ENCODE measurements at regions not wholly inside any gene's neighbourhood (a gene's known extent, or its start where the extent isn't known, plus 50 kb on each side); places are given as distances from the start of the nearest gene placed in this dataset.
A peak's percentile ranks its signal among the peaks of the same experiment; 100 is the strongest.

GRCh38 chr13:47646298-47646697 is 354.8 kb downstream of the SUCLA2 start:
- H3K27me3 ChIP-seq = no peaks in the 10 kb centered on the region
- no peak for DNase-seq
- H3K9me3 ChIP-seq (replicated peaks) = no peaks in the 10 kb centered on the region

GRCh38 chr13:47639738-47640447 is 361.2 kb downstream of the SUCLA2 start:
- DNase-seq = no peak
- H3K27ac ChIP-seq = no peak overlapping the region
- H3K27me3 ChIP-seq = no peaks in the 10 kb centered on the region
- H3K4me3 ChIP-seq = no peak overlapping the region
- no peaks in the 10 kb centered on the region for H3K36me3 ChIP-seq
- H3K9me3 ChIP-seq (replicated peaks) = no peaks in the 10 kb centered on the region
- H3K4me1 ChIP-seq = no peaks in the 10 kb centered on the region

More at GRCh38 chr13:47646298-47646697, 354.8 kb downstream of the SUCLA2 start:
- H3K27ac ChIP-seq = no peak overlapping the region
- H3K4me3 ChIP-seq = no peak overlapping the region
- no peaks in the 10 kb centered on the region for H3K4me1 ChIP-seq
- H3K36me3 ChIP-seq = no peaks in the 10 kb centered on the region

DNA sequence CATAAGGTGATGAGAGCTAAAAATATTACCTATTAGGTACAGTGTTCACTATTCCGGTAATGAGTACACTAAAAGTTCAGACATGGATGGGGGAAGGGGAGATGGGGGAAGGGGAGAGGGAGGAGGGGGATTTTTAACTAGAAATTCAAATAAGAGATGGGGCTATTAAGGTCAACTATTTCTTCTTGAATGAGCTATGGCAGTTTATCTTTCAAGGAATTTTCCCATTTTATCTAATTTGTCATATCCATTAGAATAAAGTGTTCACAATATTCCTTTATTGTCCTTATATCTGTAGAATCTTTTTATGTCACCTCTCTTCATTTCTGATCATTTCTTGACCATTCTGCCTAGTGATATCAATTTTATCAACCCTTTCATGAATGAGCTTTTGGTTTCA is 362.4 kb downstream of the SUCLA2 start:
- no peak overlapping the region for H3K4me3 ChIP-seq
- H3K9me3 ChIP-seq (replicated peaks) = no peaks in the 10 kb centered on the region
- H3K4me1 ChIP-seq = no peaks in the 10 kb centered on the region
- no peaks in the 10 kb centered on the region for H3K36me3 ChIP-seq
- DNase-seq = no peak
- no peaks in the 10 kb centered on the region for H3K27me3 ChIP-seq
- no peak overlapping the region for H3K27ac ChIP-seq

GRCh38 chr13:47632311-47632710 is 368.8 kb downstream of the SUCLA2 start:
- Histone ChIP-seq H3K4me1 (no peaks in the 10 kb centered on the region), H3K27me3 (no peaks in the 10 kb centered on the region), H3K27ac (no peak overlapping the region), H3K36me3 (no peaks in the 10 kb centered on the region), H3K9me3 (replicated peaks) (no peaks in the 10 kb centered on the region), H3K4me3 (no peak overlapping the region)
- DNase-seq = peak in 1 of 2 experiments; percentile 17

- H3K27ac ChIP-seq = no peak overlapping the region
- no peaks in the 10 kb centered on the region for H3K36me3 ChIP-seq
- H3K27me3 ChIP-seq = no peaks in the 10 kb centered on the region
- DNase-seq = no peak
- H3K4me1 ChIP-seq = no peaks in the 10 kb centered on the region
- no peak overlapping the region for H3K4me3 ChIP-seq
- H3K9me3 ChIP-seq (replicated peaks) = no peaks in the 10 kb centered on the region
Measured at GRCh38 chr13:47628666-47629065, 372.4 kb downstream of the SUCLA2 start.

DNA sequence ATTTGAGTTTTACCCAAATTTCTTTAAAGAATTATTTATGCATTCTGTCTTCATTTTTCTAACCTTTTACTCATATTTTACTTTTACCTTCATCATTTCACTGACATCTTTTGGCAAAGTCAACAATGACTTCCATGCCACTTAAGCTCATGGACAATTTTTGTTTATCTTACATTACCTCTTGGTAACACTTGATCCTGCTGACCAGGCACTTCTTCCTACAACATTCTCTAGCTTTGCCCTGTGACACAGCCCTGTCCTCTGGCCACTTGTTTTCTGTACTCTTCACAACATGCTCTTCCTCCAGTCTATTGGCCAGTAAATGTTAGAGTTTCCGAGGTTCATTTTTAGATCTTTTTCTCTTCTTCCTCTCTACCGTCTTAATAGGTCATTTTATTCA is 377.2 kb downstream of the SUCLA2 start:
- Histone ChIP-seq H3K4me3 (no peak overlapping the region), H3K36me3 (no peaks in the 10 kb centered on the region), H3K4me1 (no peaks in the 10 kb centered on the region; the same call in 1 of the 2 replicates), H3K27ac (no peak overlapping the region), H3K27me3 (no peaks in the 10 kb centered on the region), H3K9me3 (replicated peaks) (no peaks in the 10 kb centered on the region)
- DNase-seq = no peak

DNA sequence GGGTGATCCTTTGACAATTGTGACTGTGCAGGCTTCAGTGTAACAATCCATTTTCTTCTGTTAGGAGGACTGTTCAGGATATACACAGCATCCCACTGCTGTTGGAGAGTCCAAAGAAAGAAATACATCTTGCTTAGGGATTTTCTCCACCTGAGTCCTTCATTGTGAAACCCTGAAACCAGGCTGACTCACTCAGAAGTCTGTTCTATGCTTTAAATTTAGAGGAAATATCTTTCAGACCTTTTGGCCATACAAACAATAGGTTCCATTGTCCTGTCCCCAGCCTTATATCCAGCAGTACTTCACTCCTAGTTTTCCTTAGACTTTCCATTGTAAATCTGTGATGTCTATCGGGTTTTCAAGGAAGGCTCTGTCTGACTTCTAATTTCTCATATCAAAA is 379.1 kb downstream of the SUCLA2 start:
- H3K4me3 ChIP-seq = no peak overlapping the region
- no peaks in the 10 kb centered on the region for H3K27me3 ChIP-seq
- DNase-seq = peak in 1 of 2 experiments; percentile 22
- H3K27ac ChIP-seq = no peak overlapping the region
- H3K9me3 ChIP-seq (replicated peaks) = no peaks in the 10 kb centered on the region
- no peaks in the 10 kb centered on the region; the same call in 1 of the 2 replicates for H3K4me1 ChIP-seq
- H3K36me3 ChIP-seq = no peaks in the 10 kb centered on the region

DNA sequence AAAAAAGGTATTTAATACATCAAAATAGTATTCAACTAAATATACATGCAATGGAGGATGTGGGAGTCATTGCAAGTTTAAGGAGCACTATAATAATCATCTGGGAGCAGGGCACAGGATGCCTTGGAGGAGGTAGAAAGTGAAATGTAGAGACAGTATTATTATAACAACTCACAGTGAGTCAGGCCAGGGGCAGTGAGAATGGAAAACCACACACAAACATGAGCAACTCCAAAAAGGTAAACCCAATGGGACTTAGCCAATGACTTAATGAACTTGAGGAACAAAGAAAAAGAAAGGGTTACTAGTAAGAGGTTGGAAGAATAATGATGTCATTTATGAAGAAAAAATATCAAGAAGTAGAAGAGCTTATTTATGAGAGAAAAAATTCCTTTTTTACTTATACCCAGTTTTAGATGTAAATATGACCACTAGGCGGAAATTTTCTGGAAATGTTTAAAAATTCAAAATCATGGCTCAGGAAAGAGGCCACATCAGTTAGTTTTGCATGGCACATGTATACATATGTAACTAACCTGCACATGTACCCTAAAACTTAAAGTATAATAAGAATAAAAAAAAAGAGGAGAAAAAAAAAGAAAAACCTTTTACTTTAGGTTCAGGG is 389.3 kb downstream of the SUCLA2 start:
- no peak overlapping the region for H3K4me3 ChIP-seq
- no peak for DNase-seq
- no peaks in the 10 kb centered on the region for H3K27me3 ChIP-seq
- no peaks in the 10 kb centered on the region for H3K9me3 ChIP-seq (replicated peaks)
- no peaks in the 10 kb centered on the region for H3K36me3 ChIP-seq
- H3K4me1 ChIP-seq = no peaks in the 10 kb centered on the region
- H3K27ac ChIP-seq = no peak overlapping the region

GRCh38 chr13:47610687-47611086 is 390.4 kb downstream of the SUCLA2 start:
- Histone ChIP-seq H3K27me3 (no peaks in the 10 kb centered on the region), H3K4me1 (no peaks in the 10 kb centered on the region), H3K36me3 (no peaks in the 10 kb centered on the region), H3K4me3 (no peak overlapping the region), H3K9me3 (replicated peaks) (no peaks in the 10 kb centered on the region), H3K27ac (no peak overlapping the region)
- DNase-seq = no peak

DNA sequence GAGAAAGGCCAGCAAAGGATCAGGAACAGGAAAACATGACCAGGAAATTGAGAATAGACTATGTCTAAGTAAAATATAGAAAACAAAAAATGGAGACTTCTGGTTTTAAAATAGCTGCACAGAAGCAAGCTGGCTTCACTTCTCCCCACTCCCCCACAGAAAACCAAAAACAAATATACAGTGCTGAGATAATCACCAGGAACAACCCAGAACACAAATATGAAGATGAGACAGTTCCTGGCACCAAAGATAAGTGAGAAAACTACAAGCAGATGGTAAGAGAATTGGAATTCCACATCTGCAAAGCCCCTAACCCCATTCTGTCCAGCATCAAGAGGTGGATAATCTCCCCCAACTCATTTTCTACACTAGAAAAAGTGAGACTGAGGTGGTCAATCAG is 397.7 kb downstream of the SUCLA2 start:
- H3K9me3 ChIP-seq (replicated peaks) = no peaks in the 10 kb centered on the region; the same call in 1 of the 2 replicates
- no peaks in the 10 kb centered on the region for H3K4me1 ChIP-seq
- H3K4me3 ChIP-seq = no peak overlapping the region
- DNase-seq = no peak
- H3K27me3 ChIP-seq = no peaks in the 10 kb centered on the region
- H3K36me3 ChIP-seq = peaks cover 2% of the 10 kb centered on the region; the same call in 1 of the 2 replicates
- no peak overlapping the region for H3K27ac ChIP-seq

- no peaks in the 10 kb centered on the region for H3K27me3 ChIP-seq
- DNase-seq = peak in 1 of 2 experiments; percentile 4
Measured at GRCh38 chr13:47598340-47598911, 402.6 kb downstream of the SUCLA2 start.

GRCh38 chr13:47594833-47595232 is 406.2 kb downstream of the SUCLA2 start:
- Histone ChIP-seq H3K4me3 (no peak overlapping the region), H3K9me3 (replicated peaks) (no peaks in the 10 kb centered on the region; the same call in 1 of the 2 replicates), H3K4me1 (no peaks in the 10 kb centered on the region), H3K27ac (no peak overlapping the region), H3K36me3 (peaks cover 4% of the 10 kb centered on the region; the same call in 1 of the 2 replicates), H3K27me3 (no peaks in the 10 kb centered on the region)
- DNase-seq = peak in 1 of 2 experiments; percentile 19

More at GRCh38 chr13:47598340-47598911, 402.6 kb downstream of the SUCLA2 start:
- Histone ChIP-seq H3K4me1 (no peaks in the 10 kb centered on the region), H3K4me3 (no peak overlapping the region), H3K9me3 (replicated peaks) (no peaks in the 10 kb centered on the region; the same call in 1 of the 2 replicates), H3K27ac (no peak overlapping the region), H3K36me3 (peaks cover 4% of the 10 kb centered on the region; the same call in 1 of the 2 replicates)

GRCh38 chr13:47592256-47592655 is 408.8 kb downstream of the SUCLA2 start:
- H3K4me1 ChIP-seq = no peaks in the 10 kb centered on the region
- no peaks in the 10 kb centered on the region for H3K36me3 ChIP-seq
- no peak overlapping the region for H3K4me3 ChIP-seq
- DNase-seq = no peak
- no peaks in the 10 kb centered on the region for H3K9me3 ChIP-seq (replicated peaks)
- no peaks in the 10 kb centered on the region for H3K27me3 ChIP-seq
- H3K27ac ChIP-seq = no peak overlapping the region

DNA sequence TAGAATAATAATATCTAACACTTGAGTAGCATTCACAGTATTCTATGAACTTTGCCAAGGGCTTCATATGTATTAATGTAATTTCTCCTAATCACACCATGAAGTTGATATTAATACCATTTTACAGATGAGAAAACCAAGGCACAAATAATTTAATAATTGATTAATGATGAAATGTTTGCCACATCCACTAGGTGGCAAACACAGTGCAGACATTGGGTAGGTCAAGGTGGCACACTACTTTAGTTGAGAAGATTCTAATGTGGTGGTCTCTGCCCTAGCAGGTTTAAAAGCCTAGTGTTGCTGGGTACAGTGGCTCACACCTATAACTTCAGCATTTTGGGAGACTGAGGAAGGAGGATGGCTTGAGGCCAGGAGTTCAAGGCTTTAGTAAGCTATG is 412.4 kb downstream of the SUCLA2 start:
- no peaks in the 10 kb centered on the region for H3K27me3 ChIP-seq
- no peaks in the 10 kb centered on the region for H3K4me1 ChIP-seq
- DNase-seq = peak in 1 of 2 experiments; percentile 4
- no peak overlapping the region for H3K4me3 ChIP-seq
- no peaks in the 10 kb centered on the region for H3K36me3 ChIP-seq
- no peaks in the 10 kb centered on the region for H3K9me3 ChIP-seq (replicated peaks)
- no peak overlapping the region for H3K27ac ChIP-seq

GRCh38 chr13:47572375-47572774 is 428.7 kb downstream of the SUCLA2 start:
- no peak overlapping the region for H3K4me3 ChIP-seq
- H3K9me3 ChIP-seq (replicated peaks) = no peaks in the 10 kb centered on the region
- no peaks in the 10 kb centered on the region for H3K4me1 ChIP-seq
- no peak overlapping the region for H3K27ac ChIP-seq
- no peaks in the 10 kb centered on the region for H3K27me3 ChIP-seq
- no peak for DNase-seq
- H3K36me3 ChIP-seq = no peaks in the 10 kb centered on the region
